HepG2 (cell line): ENCODE measurements at regions not wholly inside any gene's neighbourhood (a gene's known extent, or its start where the extent isn't known, plus 50 kb on each side); places are given as distances from the start of the nearest gene placed in this dataset.
"Not testable (repeated sequence)": the region's sequence is repeated elsewhere in the genome, so short reads cannot be mapped to it uniquely, and the experiment has no call there.

Source experiments
- ATAC-seq: fragments of 200-7000 bp; cut with Tn5 transposase; 3 replicates; pipeline ENCODE4 v1.9.1; 2020; ENCODE audit warnings: mild to moderate bottlenecking, moderate library complexity
- BruUV-seq: library from RNA; stranded (reverse); fragments of 400-500 nt; replicated peaks from 2 replicates; lab custom pipeline; 2021; lab: Mats Ljungman, UMichigan
- CTCF ChIA-PET: fragments of 300-600 bp; formaldehyde crosslinking; extraction: SDS; loops from one replicate; lab custom pipeline; 2021; ENCODE audit warnings: low total read pairs, inconsistent platforms, low intra/inter-chr PET ratio; lab: Yijun Ruan, JAX
- POLR2A ChIA-PET: fragments of 350-600 bp; sonication (Branson Sonifier 250); formaldehyde crosslinking; loops from one replicate; lab custom pipeline; 2020; ENCODE audit warnings: antibody characterized with exemption, inconsistent platforms; lab: Yijun Ruan, JAX
- DNase-seq: peaks from one replicate; pipeline ENCODE4 v3.0.0-alpha.2; 2015; ENCODE audit warnings: low spot score
- FAIRE-seq: peaks from 3 replicates; lab custom pipeline; 2011; peaks lifted over from hg19 to GRCh38; lab: Jason Lieb, UNC
- H2AFZ ChIP-seq: one replicate; pipeline ENCODE4 v1.6.1; 2011; ENCODE audit warnings: low read length, inconsistent platforms
- H3K27ac ChIP-seq: fragments of 300-600 bp; 3 replicates; pipeline ENCODE4 v1.8.0; 2011; ENCODE audit warnings: mixed run types, mild to moderate bottlenecking, mixed read lengths, low read length, inconsistent platforms; ENCODE audit not compliant: insufficient read depth; ENCODE audit errors: extremely low read length
- H3K27me3 ChIP-seq, 2 experiments: fragments of 200-600 bp in 1 of 2; 2 replicates in 1 of 2; 3 replicates in 1 of 2; pipeline versions ENCODE4 v1.6.0 to v1.8.0; 2011; ENCODE audit warnings: low read length in 2 of 2, mild to moderate bottlenecking in 2 of 2, moderate library complexity in 2 of 2, inconsistent platforms in 1 of 2; ENCODE audit not compliant: insufficient read depth in 2 of 2, control insufficient read depth in 1 of 2
- H3K36me3 ChIP-seq, 2 experiments: fragments of 200-600 bp in 1 of 2; replicated peaks in 1 of 2; 2 replicates in 1 of 2; 3 replicates in 1 of 2; pipeline versions ENCODE4 v1.5.1 to v1.8.0; 2011; ENCODE audit warnings: low read length in 2 of 2, inconsistent platforms in 1 of 2; ENCODE audit not compliant: insufficient read depth in 2 of 2, control insufficient read depth in 1 of 2
- H3K4me1 ChIP-seq: 2 replicates; pipeline ENCODE4 v1.5.1; 2012; ENCODE audit warnings: low read length, inconsistent platforms; ENCODE audit not compliant: insufficient read depth
- H3K4me2 ChIP-seq: 2 replicates; pipeline ENCODE4 v1.6.0; 2011; ENCODE audit warnings: low read depth, low read length, inconsistent platforms
- H3K4me3 ChIP-seq, 3 experiments: fragments of 200-600 bp in 1 of 3; sonication (generic), shearing (Covaris generic) in 1 of 3; replicated peaks in 1 of 3; 2 replicates each; pipeline ENCODE4 v1.5.1; 2011 to 2016; ENCODE audit warnings: low read length in 3 of 3, inconsistent platforms in 2 of 3, low read depth in 2 of 3, mild to moderate bottlenecking in 2 of 3, control low read depth in 1 of 3, mixed read lengths in 1 of 3; ENCODE audit not compliant: insufficient read depth in 1 of 3
- H3K79me2 ChIP-seq: one replicate; pipeline ENCODE4 v1.6.1; 2011; ENCODE audit warnings: low read length, inconsistent platforms; ENCODE audit not compliant: insufficient read depth
- H3K9ac ChIP-seq: 2 replicates; pipeline ENCODE4 v1.6.0; 2011; ENCODE audit warnings: mild to moderate bottlenecking, low read depth, low read length, inconsistent platforms; ENCODE audit not compliant: insufficient read depth
- H3K9me3 ChIP-seq: 2 replicates; pipeline ENCODE4 v1.5.1; 2012; ENCODE audit warnings: mild to moderate bottlenecking, low read length
- H4K20me1 ChIP-seq: 2 replicates; pipeline ENCODE4 v1.6.0; 2011; ENCODE audit warnings: inconsistent platforms, mild to moderate bottlenecking, low read length, moderate library complexity; ENCODE audit not compliant: insufficient read depth
- WGBS: methylation state at CpG from one replicate; pipeline ENCODE4 v1.1.6; 2017; ENCODE audit warnings: low lambda C conversion rate; 5-methylcytosine and 5-hydroxymethylcytosine counted together
- in situ Hi-C: cut with HindIII; loops from 2 replicates; pipeline ENCODE4 v1.10.0; 2017; ENCODE audit warnings: low pct_unique_long_range_greater_than_20kb; ENCODE audit not compliant: extremely low pct_ligation_motif_present
- intact Hi-C: fragments of 100-400 bp; cut with micrococcal nuclease; formaldehyde crosslinking; loops from one replicate; pipeline ENCODE4 v1.10.0; 2022; ENCODE audit not compliant: unreplicated experiment

GRCh38 chr16:88176591-88177180 is 206.1 kb upstream of the ZNF469 start:
- DNase-seq, H4K20me1 ChIP-seq, intact Hi-C loops, POLR2A ChIA-PET, H3K4me1 ChIP-seq, H3K36me3 ChIP-seq, CTCF ChIA-PET, H3K27ac ChIP-seq, H3K9me3 ChIP-seq, H3K4me3 ChIP-seq, in situ Hi-C loops, FAIRE-seq, BruUV-seq, H3K79me2 ChIP-seq, H2AFZ ChIP-seq, ATAC-seq, H3K4me2 ChIP-seq, H3K9ac ChIP-seq: not testable (repeated sequence)
- 40% methylated on average over 22 of the region's 23 CpGs for WGBS
- H3K27me3 ChIP-seq: peaks cover 0 to 11% of the 10 kb centered on the region in 2 experiments; a peak in 2 of 5 replicates

- H3K4me1 ChIP-seq, H3K36me3 ChIP-seq, H3K79me2 ChIP-seq, H3K27ac ChIP-seq, H3K4me2 ChIP-seq, CTCF ChIA-PET, in situ Hi-C loops, DNase-seq, ATAC-seq, H3K9ac ChIP-seq, intact Hi-C loops, H3K9me3 ChIP-seq, H4K20me1 ChIP-seq, FAIRE-seq, H3K4me3 ChIP-seq, H2AFZ ChIP-seq, POLR2A ChIA-PET, BruUV-seq, H3K27me3 ChIP-seq: not testable (repeated sequence)
- WGBS: 44% methylated on average over 15 of the region's 15 CpGs
Observed at GRCh38 chr16:88178251-88178650, 204.5 kb upstream of the ZNF469 start.

GRCh38 chr16:88178896-88179295 is 203.9 kb upstream of the ZNF469 start:
- H3K4me3 ChIP-seq, H3K36me3 ChIP-seq, H3K27ac ChIP-seq, H3K79me2 ChIP-seq, POLR2A ChIA-PET, FAIRE-seq, H3K9me3 ChIP-seq, in situ Hi-C loops, CTCF ChIA-PET, BruUV-seq, H3K4me1 ChIP-seq, H2AFZ ChIP-seq, H4K20me1 ChIP-seq, ATAC-seq, DNase-seq, H3K9ac ChIP-seq, H3K4me2 ChIP-seq, intact Hi-C loops: not testable (repeated sequence)
- WGBS: 36% methylated on average over 15 of the region's 15 CpGs
- 0 out of 5 replicates have a peak, but pooled peaks cover 0 to 10% of the 10 kb centered on the region in 2 experiments for H3K27me3 ChIP-seq
